Activated naive CD4-positive, alpha-beta T cell treated with anti-CD3 and anti-CD28 coated beads, Interleukin-2, amount 10 ng/mL, durations not matched to agents 7 days and 5 days (primary cell): ENCODE measurements at regions not wholly inside any gene's neighbourhood (a gene's known extent, or its start where the extent isn't known, plus 50 kb on each side); places are given as distances from the start of the nearest gene placed in this dataset.
"Not testable (repeated sequence)": the region's sequence is repeated elsewhere in the genome, so short reads cannot be mapped to it uniquely, and the experiment has no call there.

Experiments
- CTCF ChIA-PET: fragments of 350-600 bp; sonication (Branson Sonifier 250); formaldehyde crosslinking; loops from one replicate; lab custom pipeline; 2021; ENCODE audit warnings: antibody characterized with exemption; lab: Charles Lee
- DNase-seq: peaks from one replicate; pipeline ENCODE4 v3.0.0-alpha.2; 2020
- H3K27ac Mint-ChIP-seq: one replicate; pipeline ENCODE4 v1.8.0; 2021; ENCODE audit warnings: mild to moderate bottlenecking, moderate library complexity, mixed read lengths
- H3K27me3 Mint-ChIP-seq: one replicate; pipeline ENCODE4 v1.8.0; 2021; ENCODE audit warnings: mild to moderate bottlenecking, mixed read lengths
- H3K36me3 Mint-ChIP-seq: one replicate; pipeline ENCODE4 v1.8.0; 2021; ENCODE audit warnings: mixed read lengths
- H3K4me1 Mint-ChIP-seq: one replicate; pipeline ENCODE4 v1.8.0; 2021; ENCODE audit warnings: mixed read lengths
- H3K4me3 Mint-ChIP-seq: one replicate; pipeline ENCODE4 v1.8.0; 2021; ENCODE audit warnings: mild to moderate bottlenecking, moderate library complexity, mixed read lengths
- H3K9me3 Mint-ChIP-seq: one replicate; pipeline ENCODE4 v1.8.0; 2021; ENCODE audit warnings: mixed read lengths

- H3K4me1 Mint-ChIP-seq, H3K9me3 Mint-ChIP-seq, H3K27ac Mint-ChIP-seq, DNase-seq, H3K27me3 Mint-ChIP-seq, CTCF ChIA-PET, H3K36me3 Mint-ChIP-seq, H3K4me3 Mint-ChIP-seq: not testable (repeated sequence)
These were observed 52.5 kb upstream of the CCDC71L start for GRCh38 chr7:106713452-106713851.

DNA sequence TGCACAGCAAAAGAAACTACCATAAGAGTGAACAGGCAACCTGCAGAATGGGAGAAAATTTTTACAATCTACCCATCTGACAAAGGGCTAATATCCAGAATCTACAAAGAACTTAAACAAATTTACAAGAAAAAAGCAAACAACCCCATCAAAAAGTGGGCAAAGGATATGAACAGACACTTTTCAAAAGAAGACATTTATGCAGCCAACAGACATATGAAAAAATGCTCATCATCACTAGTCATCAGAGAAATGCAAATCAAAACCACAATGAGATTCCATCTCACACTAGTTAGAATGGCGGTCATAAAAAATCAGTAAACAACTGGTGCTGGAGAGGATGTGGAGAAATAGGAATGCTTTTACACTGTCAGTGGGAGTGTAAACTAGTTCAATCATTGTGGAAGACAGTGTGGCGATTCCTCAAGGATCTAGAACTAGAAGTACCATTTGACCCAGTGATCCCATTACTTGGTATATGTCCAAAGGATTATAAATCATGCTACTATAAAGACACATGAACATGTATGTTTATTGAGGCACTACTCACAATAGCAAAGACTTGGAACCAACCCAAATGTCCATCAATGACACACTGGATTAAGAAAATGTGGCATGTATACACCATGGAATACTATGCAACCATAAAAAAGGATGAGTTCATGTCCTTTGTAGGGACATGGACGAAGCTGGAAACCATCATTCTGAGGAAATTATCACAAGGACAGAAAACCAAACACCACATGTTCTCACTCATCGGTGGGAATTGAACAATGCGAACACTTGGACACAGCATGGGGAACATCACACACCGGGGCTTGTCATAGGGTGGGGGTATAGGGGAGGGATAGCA, 53.9 kb upstream of the CCDC71L start:
- CTCF ChIA-PET, result interaction anchor here (1.2 to 7.7 kb wide), 2 partner anchors 21 to 54 kb away, joined by 3 to 62 read pairs; partner anchors contain the start of gene CCDC71L
- not testable (repeated sequence) for H3K36me3 Mint-ChIP-seq, H3K4me3 Mint-ChIP-seq, H3K27me3 Mint-ChIP-seq, H3K9me3 Mint-ChIP-seq, H3K27ac Mint-ChIP-seq, H3K4me1 Mint-ChIP-seq, DNase-seq

GRCh38 chr7:106715730-106716129, 54.8 kb upstream of the CCDC71L start:
- no peak overlapping the region for H3K27ac Mint-ChIP-seq
- DNase-seq, result no peak
- H3K27me3 Mint-ChIP-seq, result no peaks in the 10 kb centered on the region
- H3K9me3 Mint-ChIP-seq, result peaks cover 5% of the 10 kb centered on the region
- no peaks in the 10 kb centered on the region for H3K36me3 Mint-ChIP-seq
- CTCF ChIA-PET, result interaction anchor here (1.2 to 7.7 kb wide), 2 partner anchors 20 to 55 kb away, joined by 3 to 62 read pairs; partner anchors contain the start of gene CCDC71L
- no peaks in the 10 kb centered on the region for H3K4me1 Mint-ChIP-seq
- H3K4me3 Mint-ChIP-seq, result no peak overlapping the region

GRCh38 chr7:106717254-106717954, 56.4 kb upstream of the CCDC71L start:
- no peaks in the 10 kb centered on the region for H3K36me3 Mint-ChIP-seq
- H3K9me3 Mint-ChIP-seq, result peaks cover 3% of the 10 kb centered on the region
- H3K4me3 Mint-ChIP-seq, result no peak overlapping the region
- no peak overlapping the region for H3K27ac Mint-ChIP-seq
- DNase-seq, result no peak
- H3K27me3 Mint-ChIP-seq, result no peaks in the 10 kb centered on the region
- H3K4me1 Mint-ChIP-seq, result no peaks in the 10 kb centered on the region
- CTCF ChIA-PET, result interaction anchor here (0.9 to 7.7 kb wide), 4 partner anchors 14 to 57 kb away, joined by 3 to 62 read pairs (median 5); partner anchors contain the start of gene CCDC71L

GRCh38 chr7:106717955-106718871, 57.3 kb upstream of the CCDC71L start:
- Mint-ChIP-seq H3K27ac (no peak overlapping the region), H3K4me3 (no peak overlapping the region), H3K27me3 (no peaks in the 10 kb centered on the region), H3K4me1 (no peaks in the 10 kb centered on the region), H3K9me3 (peaks cover 3% of the 10 kb centered on the region), H3K36me3 (no peaks in the 10 kb centered on the region)
- peak; percentile 53 for DNase-seq
- CTCF ChIA-PET, result interaction anchor here (0.9 to 7.7 kb wide), 4 partner anchors 13 to 58 kb away, joined by 3 to 62 read pairs (median 5); partner anchors contain the start of gene CCDC71L

DNA sequence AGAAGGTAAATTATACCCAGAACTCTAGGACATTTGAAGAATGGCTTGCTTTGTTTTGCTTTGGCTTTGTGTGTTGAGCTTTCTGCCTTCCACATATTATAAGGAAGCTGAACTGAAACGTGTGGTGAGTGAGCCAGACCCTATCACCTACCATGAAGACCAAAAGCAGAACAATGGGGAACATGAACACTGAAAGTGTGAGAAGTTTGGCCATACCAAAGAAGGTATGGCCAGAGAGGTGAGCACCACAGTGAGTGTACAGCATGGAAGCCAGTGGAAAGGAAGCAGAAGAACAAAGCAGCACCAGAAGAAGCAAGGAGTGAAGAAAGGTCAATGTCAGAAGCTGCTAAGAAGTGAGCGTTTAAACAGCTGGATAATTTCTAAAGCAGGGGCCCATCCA, 59.7 kb upstream of the CCDC71L start:
- H3K4me1 Mint-ChIP-seq, result no peaks in the 10 kb centered on the region
- no peaks in the 10 kb centered on the region for H3K36me3 Mint-ChIP-seq
- no peak overlapping the region for H3K4me3 Mint-ChIP-seq
- no peaks in the 10 kb centered on the region for H3K9me3 Mint-ChIP-seq
- H3K27me3 Mint-ChIP-seq, result no peaks in the 10 kb centered on the region
- DNase-seq, result no peak
- CTCF ChIA-PET, result interaction anchor here (7.7 kb wide), 1 partner anchor 15 kb away, joined by 62 read pairs; no protein-coding TSS in a partner anchor
- no peak overlapping the region for H3K27ac Mint-ChIP-seq

DNA sequence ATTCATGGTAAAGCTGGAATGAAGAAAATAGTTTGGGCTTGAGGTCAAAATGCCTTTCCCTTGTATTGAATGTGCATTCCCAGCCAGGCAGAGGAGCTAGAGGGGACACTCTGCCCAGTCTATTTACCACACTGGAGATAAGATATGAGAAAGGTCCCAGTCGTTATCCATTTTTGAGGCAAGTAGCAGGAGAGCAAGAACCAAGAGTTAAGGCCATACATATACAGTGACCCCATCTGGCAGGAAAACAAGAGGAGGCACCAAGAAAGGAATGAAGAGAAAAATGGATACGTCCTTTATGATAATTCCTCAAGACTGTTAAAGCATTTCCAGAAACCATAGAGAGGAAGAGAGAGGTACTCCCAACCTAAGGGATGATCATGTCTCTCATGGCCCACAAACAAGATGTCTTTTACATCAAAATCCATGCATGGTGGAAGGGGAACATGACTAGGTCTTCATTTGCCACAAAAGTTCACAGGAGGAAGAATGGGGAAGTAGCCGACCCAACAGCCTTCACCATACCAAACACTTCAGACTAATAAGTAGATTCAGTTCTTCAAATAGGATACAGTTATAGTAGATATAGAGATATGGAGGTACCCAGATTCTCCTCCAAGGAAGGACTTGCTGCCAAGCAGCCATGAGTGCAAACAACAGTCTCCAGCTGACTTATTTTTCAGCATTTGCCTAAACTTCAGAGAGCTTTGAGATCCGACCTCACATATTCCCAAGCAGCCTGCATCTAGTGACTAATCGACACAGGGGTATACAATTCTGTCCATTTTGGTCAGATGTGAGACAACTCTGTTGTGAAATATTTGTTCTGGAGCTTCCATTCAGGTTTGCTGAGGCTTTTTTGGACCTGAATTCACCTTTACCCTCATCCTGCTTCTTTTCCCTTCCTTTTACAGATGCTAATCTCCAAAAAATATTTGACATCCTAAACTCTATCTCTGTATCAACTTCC, 61.1 kb upstream of the CCDC71L start:
- Mint-ChIP-seq H3K9me3 (no peaks in the 10 kb centered on the region), H3K4me3 (no peak overlapping the region), H3K36me3 (no peaks in the 10 kb centered on the region), H3K27ac (no peak overlapping the region), H3K27me3 (no peaks in the 10 kb centered on the region), H3K4me1 (no peaks in the 10 kb centered on the region)
- CTCF ChIA-PET, result interaction anchor here (1.1 to 7.7 kb wide), 2 partner anchors 14 kb away, joined by 3 to 62 read pairs; no protein-coding TSS in a partner anchor
- no peak for DNase-seq

DNA sequence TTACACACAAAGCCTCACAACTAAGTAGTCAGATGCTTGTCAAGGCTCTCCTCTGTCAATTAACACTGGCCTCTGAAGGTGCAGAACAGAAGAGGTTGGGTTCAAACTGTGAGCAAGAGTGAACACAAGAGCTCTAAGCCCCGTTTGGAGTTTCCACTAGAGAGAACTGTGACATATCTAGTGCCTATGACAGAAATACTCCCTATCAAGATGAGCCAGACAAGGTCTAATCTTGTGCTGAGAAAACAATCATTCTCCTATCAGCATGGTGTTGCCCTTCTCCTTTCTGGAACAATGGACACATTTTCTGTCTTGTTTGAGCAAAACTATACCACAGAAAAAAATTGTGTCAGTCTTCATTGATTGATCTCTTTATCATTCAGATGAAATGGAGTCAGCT, 62.4 kb upstream of the CCDC71L start:
- no peak for DNase-seq
- H3K27ac Mint-ChIP-seq, result no peak overlapping the region
- CTCF ChIA-PET, result interaction anchor here (1.1 kb wide), 1 partner anchor 13 kb away, joined by 3 read pairs; no protein-coding TSS in a partner anchor
- no peak overlapping the region for H3K4me3 Mint-ChIP-seq
- H3K4me1 Mint-ChIP-seq, result no peaks in the 10 kb centered on the region
- H3K27me3 Mint-ChIP-seq, result no peaks in the 10 kb centered on the region
- H3K9me3 Mint-ChIP-seq, result no peaks in the 10 kb centered on the region
- H3K36me3 Mint-ChIP-seq, result no peaks in the 10 kb centered on the region

- H3K27ac Mint-ChIP-seq, result no peak overlapping the region
- no peak overlapping the region for H3K4me3 Mint-ChIP-seq
- peaks cover 7% of the 10 kb centered on the region for H3K4me1 Mint-ChIP-seq
- no peaks in the 10 kb centered on the region for H3K27me3 Mint-ChIP-seq
- CTCF ChIA-PET, result interaction anchor here (1.2 kb wide), 1 partner anchor 70 kb away, joined by 3 read pairs; no protein-coding TSS in a partner anchor
- no peaks in the 10 kb centered on the region for H3K36me3 Mint-ChIP-seq
- DNase-seq, result no peak
- peaks cover 1% of the 10 kb centered on the region for H3K9me3 Mint-ChIP-seq
These were observed 68.9 kb upstream of the CCDC71L start for GRCh38 chr7:106729720-106730385.

- Mint-ChIP-seq H3K4me3 (no peak overlapping the region), H3K4me1 (peaks cover 7% of the 10 kb centered on the region), H3K27ac (no peak overlapping the region), H3K36me3 (no peaks in the 10 kb centered on the region), H3K27me3 (no peaks in the 10 kb centered on the region), H3K9me3 (peaks cover 1% of the 10 kb centered on the region)
- CTCF ChIA-PET, result interaction anchor here (1.2 to 1.4 kb wide), 4 partner anchors 13 to 72 kb away, joined by 3 to 4 read pairs (median 4); partner anchors contain the start of gene CCDC71L
- no peak for DNase-seq
These were observed 70.2 kb upstream of the CCDC71L start for GRCh38 chr7:106731187-106731586.

DNA sequence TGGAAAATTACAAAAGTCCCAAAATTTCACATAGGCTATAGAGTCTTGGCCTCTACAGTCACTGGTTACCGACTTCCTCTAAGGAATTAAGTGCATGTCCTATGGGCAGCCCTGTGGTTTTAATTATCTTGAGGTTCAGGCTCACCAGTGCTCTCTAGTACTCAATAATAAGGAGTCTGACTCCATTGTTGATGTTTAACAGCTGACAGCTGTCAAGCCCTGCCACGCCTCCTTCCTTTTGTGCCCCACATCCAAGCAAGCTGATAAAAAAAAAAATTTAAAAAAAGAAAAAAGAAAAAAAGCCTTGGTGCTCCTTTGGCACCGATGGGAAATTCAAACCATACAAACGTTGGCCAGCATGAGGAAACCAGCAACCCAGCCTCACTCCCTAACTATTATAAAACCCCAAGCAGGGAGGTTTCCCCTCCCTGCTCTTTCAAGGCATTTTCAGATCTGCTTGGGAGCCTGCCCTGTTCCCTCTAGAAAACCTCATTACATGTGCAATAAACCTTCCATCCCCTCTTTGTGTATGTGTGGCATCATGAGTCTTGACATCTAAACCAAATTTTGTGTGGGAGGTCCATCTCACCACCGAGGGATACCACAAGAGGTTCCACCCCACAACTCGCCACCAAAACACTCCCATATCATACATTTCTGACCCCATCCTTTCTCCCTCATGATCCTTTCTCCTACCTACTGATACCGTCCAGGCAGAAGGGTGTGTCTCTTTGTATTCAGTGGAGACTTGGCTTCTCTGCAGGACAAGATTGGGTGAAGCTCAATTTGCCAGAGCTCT, 70.9 kb upstream of the CCDC71L start:
- Mint-ChIP-seq H3K36me3 (no peaks in the 10 kb centered on the region), H3K9me3 (peaks cover 1% of the 10 kb centered on the region), H3K27ac (no peak overlapping the region), H3K27me3 (no peaks in the 10 kb centered on the region), H3K4me1 (peaks cover 14% of the 10 kb centered on the region), H3K4me3 (no peak overlapping the region)
- no peak for DNase-seq
- CTCF ChIA-PET, result interaction anchor here (1.3 to 1.4 kb wide), 3 partner anchors 14 to 189 kb away, joined by 3 to 4 read pairs (median 4); partner anchors contain the start of gene CCDC71L
